GM23338 (cell line): ENCODE measurements at regions not wholly inside any gene's neighbourhood (a gene's known extent, or its start where the extent isn't known, plus 50 kb on each side); places are given as distances from the start of the nearest gene placed in this dataset.

ENCODE experiments used
- ATAC-seq: fragments of 200-7000 bp; cut with Tn5 transposase; 3 replicates; pipeline ENCODE4 v1.9.1; 2020
- DNase-seq: peaks from one replicate; pipeline ENCODE4 v3.0.0-alpha.2; 2015; ENCODE audit warnings: low spot score
- H2AFZ ChIP-seq: fragments of 200-600 bp; sonication (generic); 2 replicates; pipeline ENCODE4 v1.8.0; 2016; ENCODE audit warnings: antibody characterized with exemption, mild to moderate bottlenecking, moderate library complexity
- H3F3A ChIP-seq: fragments of 200-600 bp; sonication (generic); replicated peaks from 2 replicates; pipeline ENCODE4 v1.8.0; 2017; ENCODE audit warnings: antibody characterized with exemption, mixed run types, low read depth
- H3K27ac ChIP-seq: fragments of 200-600 bp; sonication (generic); 2 replicates; pipeline ENCODE4 v1.6.1; 2016; ENCODE audit warnings: low read depth
- H3K27me3 ChIP-seq: fragments of 200-600 bp; sonication (generic); 2 replicates; pipeline ENCODE4 v1.8.0; 2016; ENCODE audit warnings: mild to moderate bottlenecking, mixed run types, moderate library complexity; ENCODE audit not compliant: insufficient read depth
- H3K36me3 ChIP-seq: fragments of 200-600 bp; sonication (generic); 2 replicates; pipeline ENCODE4 v1.8.0; 2016; ENCODE audit warnings: mild to moderate bottlenecking; ENCODE audit not compliant: insufficient read depth
- H3K4me1 ChIP-seq: fragments of 200-600 bp; sonication (generic); 2 replicates; pipeline ENCODE4 v1.8.0; 2016; ENCODE audit warnings: mild to moderate bottlenecking, moderate library complexity; ENCODE audit not compliant: insufficient read depth
- H3K4me2 ChIP-seq: fragments of 200-600 bp; sonication (generic); 2 replicates; pipeline ENCODE4 v1.7.1; 2017; ENCODE audit warnings: mixed run types
- H3K4me3 ChIP-seq: fragments of 200-600 bp; sonication (generic); 2 replicates; pipeline ENCODE4 v1.6.1; 2016; ENCODE audit warnings: mixed run types
- H3K79me2 ChIP-seq: fragments of 200-600 bp; sonication (generic); replicated peaks from 2 replicates; pipeline ENCODE4 v1.8.0; 2017; ENCODE audit warnings: mild to moderate bottlenecking; ENCODE audit not compliant: insufficient read depth
- H3K9me2 ChIP-seq: fragments of 200-600 bp; sonication (generic); 2 replicates; pipeline ENCODE4 v1.8.0; 2017; ENCODE audit not compliant: insufficient read depth
- H4K20me1 ChIP-seq: fragments of 200-600 bp; sonication (generic); replicated peaks from 2 replicates; pipeline ENCODE4 v1.8.0; 2017; ENCODE audit warnings: mild to moderate bottlenecking; ENCODE audit not compliant: insufficient read depth
- H3K27ac Mint-ChIP-seq: 2 replicates; pipeline ENCODE4 v1.8.0; 2020; ENCODE audit warnings: inconsistent platforms, mild to moderate bottlenecking, moderate library complexity, mixed read lengths
- H3K27me3 Mint-ChIP-seq: 3 replicates; pipeline ENCODE4 v1.8.0; 2022; ENCODE audit warnings: low read depth, mild to moderate bottlenecking, moderate library complexity, mixed read lengths, inconsistent platforms; ENCODE audit not compliant: insufficient read depth, poor library complexity
- H3K36me3 Mint-ChIP-seq: 3 replicates; pipeline ENCODE4 v1.8.0; 2021; ENCODE audit warnings: low read depth, mild to moderate bottlenecking, inconsistent platforms, moderate library complexity, mixed read lengths
- H3K4me1 Mint-ChIP-seq: 3 replicates; pipeline ENCODE4 v1.8.0; 2020; ENCODE audit warnings: mild to moderate bottlenecking, inconsistent platforms, mixed read lengths
- H3K4me3 Mint-ChIP-seq: 3 replicates; pipeline ENCODE4 v1.8.0; 2021; ENCODE audit warnings: moderate library complexity, mild to moderate bottlenecking, inconsistent platforms, mixed read lengths
- H3K9me3 Mint-ChIP-seq: 3 replicates; pipeline ENCODE4 v1.8.0; 2020; ENCODE audit warnings: moderate library complexity, mild to moderate bottlenecking, inconsistent platforms, mixed read lengths
- CREB1 ChIP-seq: fragments of 250-450 bp; sonication (Bioruptor Pico); IDR thresholded peaks from 2 replicates; pipeline ENCODE4 v1.5.0; 2020; ENCODE audit warnings: low read depth, mild to moderate bottlenecking, moderate library complexity
- JUNB ChIP-seq: IDR thresholded peaks from one replicate; pipeline ENCODE4 v1.6.1; 2016; ENCODE audit warnings: antibody characterized with exemption; ENCODE audit not compliant: unreplicated experiment
- NANOG ChIP-seq: IDR thresholded peaks from 2 replicates; pipeline ENCODE4 v1.6.1; 2016; ENCODE audit warnings: antibody characterized with exemption, borderline replicate concordance
- POLR2AphosphoS5 ChIP-seq: IDR thresholded peaks from 2 replicates; pipeline ENCODE4 v1.6.1; 2016; ENCODE audit warnings: antibody characterized with exemption, low read depth
- STAT1 ChIP-seq: IDR thresholded peaks from one replicate; pipeline ENCODE4 v1.6.1; 2016; ENCODE audit warnings: antibody characterized with exemption; ENCODE audit not compliant: unreplicated experiment
- ZNF114 ChIP-seq: fragments of 250-450 bp; sonication (Bioruptor Pico); IDR thresholded peaks from 2 replicates; pipeline ENCODE4 v1.5.0; 2020; ENCODE audit warnings: mild to moderate bottlenecking, moderate library complexity
- ZNF331 ChIP-seq: fragments of 250-450 bp; sonication (Bioruptor Pico); IDR thresholded peaks from 2 replicates; pipeline ENCODE4 v1.5.0; 2020; ENCODE audit warnings: low read depth, mild to moderate bottlenecking, moderate library complexity
- TF ChIP-seq, protein P1 (sequence below): IDR thresholded peaks from one replicate; pipeline ENCODE4 v1.6.1; 2018; ENCODE audit warnings: antibody characterized with exemption; ENCODE audit not compliant: unreplicated experiment
- TF ChIP-seq, protein P2 (sequence below): IDR thresholded peaks from 2 replicates; pipeline ENCODE4 v1.6.1; 2016; ENCODE audit warnings: antibody characterized with exemption
- TF ChIP-seq, protein P3 (sequence below): fragments of 250-450 bp; sonication (Bioruptor Pico); IDR thresholded peaks from 2 replicates; pipeline ENCODE4 v1.5.0; 2020; ENCODE audit warnings: mild to moderate bottlenecking, moderate library complexity

DNA sequence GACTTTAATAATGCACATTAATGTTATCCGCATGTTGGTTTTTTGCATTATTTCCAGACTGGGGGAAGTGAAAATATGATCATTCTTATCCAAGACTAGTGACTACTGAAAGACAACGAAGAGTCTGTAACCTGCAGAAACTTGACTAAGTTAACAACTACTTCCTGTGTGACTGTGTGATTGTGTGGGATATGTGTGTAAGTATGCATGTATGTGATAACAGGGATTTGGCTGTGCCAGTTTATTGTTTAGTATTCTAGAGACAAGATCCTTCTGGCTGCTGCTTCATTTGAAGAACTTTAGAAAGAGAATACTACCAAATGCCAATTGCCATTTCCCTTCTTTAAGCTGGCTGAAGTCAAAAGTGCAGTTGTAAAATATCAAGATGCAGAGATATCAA is 375.7 kb upstream of the PRR16 start:
- no peaks in the 10 kb centered on the region for H3K79me2 ChIP-seq
- Mint-ChIP-seq H3K36me3 (no peaks in the 10 kb centered on the region), H3K27me3 (no peaks in the 10 kb centered on the region), H3K27ac (no peak overlapping the region), H3K4me3 (no peak overlapping the region), H3K9me3 (no peaks in the 10 kb centered on the region), H3K4me1 (peaks cover 9% of the 10 kb centered on the region; the same call in 2 of the 3 replicates)
- no peak overlapping the region for H3K4me2 ChIP-seq
- no peak overlapping the region for H3K4me3 ChIP-seq
- no peaks in the 10 kb centered on the region for H3K4me1 ChIP-seq
- no peaks in the 10 kb centered on the region for H3K27me3 ChIP-seq
- TF ChIP-seq ZNF331 (CRISPR knock-in tag) (no peak), STAT1 (no peak), CREB1 (no peak), POLR2AphosphoS5 (no peak), NANOG (no peak), ZNF114 (CRISPR knock-in tag) (no peak), JUNB (no peak)
- TF ChIP-seq, protein P1, sequence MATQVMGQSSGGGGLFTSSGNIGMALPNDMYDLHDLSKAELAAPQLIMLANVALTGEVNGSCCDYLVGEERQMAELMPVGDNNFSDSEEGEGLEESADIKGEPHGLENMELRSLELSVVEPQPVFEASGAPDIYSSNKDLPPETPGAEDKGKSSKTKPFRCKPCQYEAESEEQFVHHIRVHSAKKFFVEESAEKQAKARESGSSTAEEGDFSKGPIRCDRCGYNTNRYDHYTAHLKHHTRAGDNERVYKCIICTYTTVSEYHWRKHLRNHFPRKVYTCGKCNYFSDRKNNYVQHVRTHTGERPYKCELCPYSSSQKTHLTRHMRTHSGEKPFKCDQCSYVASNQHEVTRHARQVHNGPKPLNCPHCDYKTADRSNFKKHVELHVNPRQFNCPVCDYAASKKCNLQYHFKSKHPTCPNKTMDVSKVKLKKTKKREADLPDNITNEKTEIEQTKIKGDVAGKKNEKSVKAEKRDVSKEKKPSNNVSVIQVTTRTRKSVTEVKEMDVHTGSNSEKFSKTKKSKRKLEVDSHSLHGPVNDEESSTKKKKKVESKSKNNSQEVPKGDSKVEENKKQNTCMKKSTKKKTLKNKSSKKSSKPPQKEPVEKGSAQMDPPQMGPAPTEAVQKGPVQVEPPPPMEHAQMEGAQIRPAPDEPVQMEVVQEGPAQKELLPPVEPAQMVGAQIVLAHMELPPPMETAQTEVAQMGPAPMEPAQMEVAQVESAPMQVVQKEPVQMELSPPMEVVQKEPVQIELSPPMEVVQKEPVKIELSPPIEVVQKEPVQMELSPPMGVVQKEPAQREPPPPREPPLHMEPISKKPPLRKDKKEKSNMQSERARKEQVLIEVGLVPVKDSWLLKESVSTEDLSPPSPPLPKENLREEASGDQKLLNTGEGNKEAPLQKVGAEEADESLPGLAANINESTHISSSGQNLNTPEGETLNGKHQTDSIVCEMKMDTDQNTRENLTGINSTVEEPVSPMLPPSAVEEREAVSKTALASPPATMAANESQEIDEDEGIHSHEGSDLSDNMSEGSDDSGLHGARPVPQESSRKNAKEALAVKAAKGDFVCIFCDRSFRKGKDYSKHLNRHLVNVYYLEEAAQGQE: no peak
- TF ChIP-seq, protein P2, sequence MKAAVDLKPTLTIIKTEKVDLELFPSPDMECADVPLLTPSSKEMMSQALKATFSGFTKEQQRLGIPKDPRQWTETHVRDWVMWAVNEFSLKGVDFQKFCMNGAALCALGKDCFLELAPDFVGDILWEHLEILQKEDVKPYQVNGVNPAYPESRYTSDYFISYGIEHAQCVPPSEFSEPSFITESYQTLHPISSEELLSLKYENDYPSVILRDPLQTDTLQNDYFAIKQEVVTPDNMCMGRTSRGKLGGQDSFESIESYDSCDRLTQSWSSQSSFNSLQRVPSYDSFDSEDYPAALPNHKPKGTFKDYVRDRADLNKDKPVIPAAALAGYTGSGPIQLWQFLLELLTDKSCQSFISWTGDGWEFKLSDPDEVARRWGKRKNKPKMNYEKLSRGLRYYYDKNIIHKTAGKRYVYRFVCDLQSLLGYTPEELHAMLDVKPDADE: no peak
- TF ChIP-seq, protein P3, sequence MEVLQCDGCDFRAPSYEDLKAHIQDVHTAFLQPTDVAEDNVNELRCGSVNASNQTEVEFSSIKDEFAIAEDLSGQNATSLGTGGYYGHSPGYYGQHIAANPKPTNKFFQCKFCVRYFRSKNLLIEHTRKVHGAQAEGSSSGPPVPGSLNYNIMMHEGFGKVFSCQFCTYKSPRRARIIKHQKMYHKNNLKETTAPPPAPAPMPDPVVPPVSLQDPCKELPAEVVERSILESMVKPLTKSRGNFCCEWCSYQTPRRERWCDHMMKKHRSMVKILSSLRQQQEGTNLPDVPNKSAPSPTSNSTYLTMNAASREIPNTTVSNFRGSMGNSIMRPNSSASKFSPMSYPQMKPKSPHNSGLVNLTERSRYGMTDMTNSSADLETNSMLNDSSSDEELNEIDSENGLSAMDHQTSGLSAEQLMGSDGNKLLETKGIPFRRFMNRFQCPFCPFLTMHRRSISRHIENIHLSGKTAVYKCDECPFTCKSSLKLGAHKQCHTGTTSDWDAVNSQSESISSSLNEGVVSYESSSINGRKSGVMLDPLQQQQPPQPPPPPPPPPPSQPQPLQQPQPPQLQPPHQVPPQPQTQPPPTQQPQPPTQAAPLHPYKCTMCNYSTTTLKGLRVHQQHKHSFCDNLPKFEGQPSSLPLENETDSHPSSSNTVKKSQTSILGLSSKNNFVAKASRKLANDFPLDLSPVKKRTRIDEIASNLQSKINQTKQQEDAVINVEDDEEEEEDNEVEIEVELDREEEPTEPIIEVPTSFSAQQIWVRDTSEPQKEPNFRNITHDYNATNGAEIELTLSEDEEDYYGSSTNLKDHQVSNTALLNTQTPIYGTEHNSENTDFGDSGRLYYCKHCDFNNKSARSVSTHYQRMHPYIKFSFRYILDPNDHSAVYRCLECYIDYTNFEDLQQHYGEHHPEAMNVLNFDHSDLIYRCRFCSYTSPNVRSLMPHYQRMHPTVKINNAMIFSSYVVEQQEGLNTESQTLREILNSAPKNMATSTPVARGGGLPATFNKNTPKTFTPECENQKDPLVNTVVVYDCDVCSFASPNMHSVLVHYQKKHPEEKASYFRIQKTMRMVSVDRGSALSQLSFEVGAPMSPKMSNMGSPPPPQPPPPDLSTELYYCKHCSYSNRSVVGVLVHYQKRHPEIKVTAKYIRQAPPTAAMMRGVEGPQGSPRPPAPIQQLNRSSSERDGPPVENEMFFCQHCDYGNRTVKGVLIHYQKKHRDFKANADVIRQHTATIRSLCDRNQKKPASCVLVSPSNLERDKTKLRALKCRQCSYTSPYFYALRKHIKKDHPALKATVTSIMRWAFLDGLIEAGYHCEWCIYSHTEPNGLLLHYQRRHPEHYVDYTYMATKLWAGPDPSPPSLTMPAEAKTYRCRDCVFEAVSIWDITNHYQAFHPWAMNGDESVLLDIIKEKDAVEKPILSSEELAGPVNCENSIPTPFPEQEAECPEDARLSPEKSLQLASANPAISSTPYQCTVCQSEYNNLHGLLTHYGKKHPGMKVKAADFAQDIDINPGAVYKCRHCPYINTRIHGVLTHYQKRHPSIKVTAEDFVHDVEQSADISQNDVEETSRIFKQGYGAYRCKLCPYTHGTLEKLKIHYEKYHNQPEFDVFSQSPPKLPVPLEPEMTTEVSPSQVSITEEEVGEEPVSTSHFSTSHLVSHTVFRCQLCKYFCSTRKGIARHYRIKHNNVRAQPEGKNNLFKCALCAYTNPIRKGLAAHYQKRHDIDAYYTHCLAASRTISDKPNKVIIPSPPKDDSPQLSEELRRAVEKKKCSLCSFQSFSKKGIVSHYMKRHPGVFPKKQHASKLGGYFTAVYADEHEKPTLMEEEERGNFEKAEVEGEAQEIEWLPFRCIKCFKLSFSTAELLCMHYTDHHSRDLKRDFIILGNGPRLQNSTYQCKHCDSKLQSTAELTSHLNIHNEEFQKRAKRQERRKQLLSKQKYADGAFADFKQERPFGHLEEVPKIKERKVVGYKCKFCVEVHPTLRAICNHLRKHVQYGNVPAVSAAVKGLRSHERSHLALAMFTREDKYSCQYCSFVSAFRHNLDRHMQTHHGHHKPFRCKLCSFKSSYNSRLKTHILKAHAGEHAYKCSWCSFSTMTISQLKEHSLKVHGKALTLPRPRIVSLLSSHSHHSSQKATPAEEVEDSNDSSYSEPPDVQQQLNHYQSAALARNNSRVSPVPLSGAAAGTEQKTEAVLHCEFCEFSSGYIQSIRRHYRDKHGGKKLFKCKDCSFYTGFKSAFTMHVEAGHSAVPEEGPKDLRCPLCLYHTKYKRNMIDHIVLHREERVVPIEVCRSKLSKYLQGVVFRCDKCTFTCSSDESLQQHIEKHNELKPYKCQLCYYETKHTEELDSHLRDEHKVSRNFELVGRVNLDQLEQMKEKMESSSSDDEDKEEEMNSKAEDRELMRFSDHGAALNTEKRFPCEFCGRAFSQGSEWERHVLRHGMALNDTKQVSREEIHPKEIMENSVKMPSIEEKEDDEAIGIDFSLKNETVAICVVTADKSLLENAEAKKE (CRISPR knock-in tag): no peak
- no peaks in the 10 kb centered on the region for H4K20me1 ChIP-seq
- H2AFZ ChIP-seq: no peak overlapping the region
- no peaks in the 10 kb centered on the region for H3K36me3 ChIP-seq
- H3F3A ChIP-seq: no peaks in the 10 kb centered on the region
- H3K27ac ChIP-seq: no peak overlapping the region
- DNase-seq (no peak), ATAC-seq (no peak)
- H3K9me2 ChIP-seq: no peaks in the 10 kb centered on the region
